Gastrocnemius medialis (tissue), 4 donors: ENCODE measurements at regions not wholly inside any gene's neighbourhood (a gene's known extent, or its start where the extent isn't known, plus 50 kb on each side); places are given as distances from the start of the nearest gene placed in this dataset.

Experiments used
- POLR2A ChIP-seq, 2 donors: fragments of 450-650 bp; IDR thresholded peaks; one replicate each; pipeline ENCODE4 v1.6.1; 2017; ENCODE audit warnings: antibody characterized with exemption in 2 of 2, mild to moderate bottlenecking in 2 of 2, moderate library complexity in 2 of 2
- TF ChIP-seq, protein P1 (sequence below), 5 experiments: fragments of 450-650 bp in 3 of 5; fragments of 200-600 bp in 2 of 5; sonication (generic) in 2 of 5; IDR thresholded peaks in 4 of 5; conservative IDR thresholded peaks in 1 of 5; 1 replicate in 4 of 5; 2 replicates in 1 of 5; pipeline ENCODE4 v1.5.1; 2016 to 2019; ENCODE audit warnings: antibody characterized with exemption in 5 of 5, mild to moderate bottlenecking in 3 of 5, moderate library complexity in 3 of 5

DNA sequence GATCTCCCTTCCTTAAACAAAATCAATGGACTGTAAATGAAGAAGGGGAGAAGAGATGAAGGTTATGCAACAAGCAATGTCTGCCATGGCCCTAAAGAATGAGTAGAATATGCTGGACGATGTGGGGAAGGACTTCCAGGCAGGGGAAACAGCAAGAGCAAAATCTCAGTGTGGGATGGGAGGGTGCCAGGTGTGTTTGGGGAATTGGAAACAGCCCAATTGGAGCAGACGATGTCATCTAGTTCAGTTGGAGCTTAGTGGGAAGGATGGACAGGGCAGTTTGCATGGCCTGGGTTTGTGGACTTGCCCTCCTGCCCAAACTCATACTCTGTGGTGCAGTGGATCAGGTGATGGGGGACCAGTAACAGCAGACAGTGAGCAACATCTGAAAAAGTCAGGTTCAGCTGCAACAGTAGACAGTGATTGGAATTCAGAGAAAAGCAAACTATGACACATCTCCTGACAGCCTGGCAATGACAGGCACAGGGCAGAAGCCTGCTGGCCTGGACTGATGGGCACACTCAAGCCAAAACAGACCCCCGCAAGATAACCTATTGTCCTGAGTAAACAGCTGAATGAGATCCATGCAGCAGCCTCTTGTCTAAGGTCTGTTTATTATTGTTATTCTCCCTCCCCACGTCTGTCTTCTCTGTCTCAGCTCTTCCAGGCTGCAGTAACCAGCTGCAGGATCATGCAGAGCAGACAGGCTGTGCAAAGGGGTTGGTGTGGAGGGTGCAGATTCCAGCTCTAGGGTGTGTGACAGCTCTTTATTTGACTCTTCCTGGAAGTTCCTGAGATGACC lies 50.5 kb upstream of the PRELP start:
- TF ChIP-seq, protein P1, sequence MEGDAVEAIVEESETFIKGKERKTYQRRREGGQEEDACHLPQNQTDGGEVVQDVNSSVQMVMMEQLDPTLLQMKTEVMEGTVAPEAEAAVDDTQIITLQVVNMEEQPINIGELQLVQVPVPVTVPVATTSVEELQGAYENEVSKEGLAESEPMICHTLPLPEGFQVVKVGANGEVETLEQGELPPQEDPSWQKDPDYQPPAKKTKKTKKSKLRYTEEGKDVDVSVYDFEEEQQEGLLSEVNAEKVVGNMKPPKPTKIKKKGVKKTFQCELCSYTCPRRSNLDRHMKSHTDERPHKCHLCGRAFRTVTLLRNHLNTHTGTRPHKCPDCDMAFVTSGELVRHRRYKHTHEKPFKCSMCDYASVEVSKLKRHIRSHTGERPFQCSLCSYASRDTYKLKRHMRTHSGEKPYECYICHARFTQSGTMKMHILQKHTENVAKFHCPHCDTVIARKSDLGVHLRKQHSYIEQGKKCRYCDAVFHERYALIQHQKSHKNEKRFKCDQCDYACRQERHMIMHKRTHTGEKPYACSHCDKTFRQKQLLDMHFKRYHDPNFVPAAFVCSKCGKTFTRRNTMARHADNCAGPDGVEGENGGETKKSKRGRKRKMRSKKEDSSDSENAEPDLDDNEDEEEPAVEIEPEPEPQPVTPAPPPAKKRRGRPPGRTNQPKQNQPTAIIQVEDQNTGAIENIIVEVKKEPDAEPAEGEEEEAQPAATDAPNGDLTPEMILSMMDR (IDR thresholded peaks at IDR 0.05 in 4 of 5, conservative IDR thresholded peaks at IDR 0.05 in 1 of 5): no peak
- no peak for TF ChIP-seq POLR2A (IDR thresholded peaks at IDR 0.05)
